ENCODE measurements at regions not wholly inside any gene's neighbourhood (a gene's known extent, or its start where the extent isn't known, plus 50 kb on each side); places are given as distances from the start of the nearest gene placed in this dataset.
A peak's percentile ranks its signal among the peaks of the same experiment; 100 is the strongest.

- Mint-ChIP-seq H3K4me3 (peak overlapping the region; percentile 39), H3K36me3 (peaks cover 3% of the 10 kb centered on the region), H3K4me1 (ENCODE audit: unreplicated experiment) (peaks cover 40% of the 10 kb centered on the region)
Observed at GRCh38 chr21:16568244-16568643, 838.5 kb downstream of the USP25 start.

GRCh38 chr21:16568661-16569060 is 838.9 kb downstream of the USP25 start:
- DNase-seq (ENCODE audit: extremely low spot score, unreplicated experiment): no peak
- Mint-ChIP-seq H3K4me1 (ENCODE audit: unreplicated experiment) (peaks cover 41% of the 10 kb centered on the region), H3K36me3 (peaks cover 4% of the 10 kb centered on the region), H3K27ac (peak overlapping the region; percentile 24), H3K9me3 (no peaks in the 10 kb centered on the region), H3K27me3 (no peaks in the 10 kb centered on the region), H3K4me3 (peak overlapping the region; percentile 39)
- no peak for TF ChIP-seq CTCF (conservative IDR thresholded peaks at IDR 0.05)

More at GRCh38 chr21:16568244-16568643, 838.5 kb downstream of the USP25 start:
- no peak for TF ChIP-seq CTCF (conservative IDR thresholded peaks at IDR 0.05)
- H3K27me3 Mint-ChIP-seq: no peaks in the 10 kb centered on the region
- no peak for DNase-seq (ENCODE audit: extremely low spot score, unreplicated experiment)
- no peaks in the 10 kb centered on the region for H3K9me3 Mint-ChIP-seq
- peak overlapping the region; percentile 24 for H3K27ac Mint-ChIP-seq

- Mint-ChIP-seq H3K27me3 (no peaks in the 10 kb centered on the region), H3K4me1 (ENCODE audit: unreplicated experiment) (peaks cover 40% of the 10 kb centered on the region), H3K36me3 (peaks cover 6% of the 10 kb centered on the region), H3K4me3 (no peak overlapping the region), H3K9me3 (peaks cover under 1% of the 10 kb centered on the region), H3K27ac (no peak overlapping the region)
- DNase-seq (ENCODE audit: extremely low spot score, unreplicated experiment): no peak
- no peak for TF ChIP-seq CTCF (conservative IDR thresholded peaks at IDR 0.05)
Observed at GRCh38 chr21:16569679-16570078, 839.9 kb downstream of the USP25 start.

GRCh38 chr21:16570171-16570570 is 840.4 kb downstream of the USP25 start:
- Mint-ChIP-seq H3K4me3 (no peak overlapping the region), H3K27me3 (no peaks in the 10 kb centered on the region), H3K27ac (no peak overlapping the region), H3K4me1 (ENCODE audit: unreplicated experiment) (peaks cover 40% of the 10 kb centered on the region), H3K9me3 (peaks cover 4% of the 10 kb centered on the region), H3K36me3 (peaks cover 10% of the 10 kb centered on the region)
- TF ChIP-seq CTCF (conservative IDR thresholded peaks at IDR 0.05): no peak
- no peak for DNase-seq (ENCODE audit: extremely low spot score, unreplicated experiment)

- H3K4me3 Mint-ChIP-seq: no peak overlapping the region
- H3K36me3 Mint-ChIP-seq: peaks cover 10% of the 10 kb centered on the region
- H3K4me1 Mint-ChIP-seq (ENCODE audit: unreplicated experiment): peaks cover 40% of the 10 kb centered on the region
- no peak overlapping the region for H3K27ac Mint-ChIP-seq
- peaks cover 4% of the 10 kb centered on the region for H3K9me3 Mint-ChIP-seq
- H3K27me3 Mint-ChIP-seq: no peaks in the 10 kb centered on the region
- DNase-seq (ENCODE audit: extremely low spot score, unreplicated experiment): no peak
- no peak for TF ChIP-seq CTCF (conservative IDR thresholded peaks at IDR 0.05)
Observed at GRCh38 chr21:16570856-16571255, 841.1 kb downstream of the USP25 start.

GRCh38 chr21:16571594-16571993 is 841.8 kb downstream of the USP25 start:
- peaks cover 13% of the 10 kb centered on the region for H3K36me3 Mint-ChIP-seq
- H3K9me3 Mint-ChIP-seq: peaks cover 4% of the 10 kb centered on the region
- no peak for DNase-seq (ENCODE audit: extremely low spot score, unreplicated experiment)
- no peak overlapping the region for H3K4me3 Mint-ChIP-seq
- no peak for TF ChIP-seq CTCF (conservative IDR thresholded peaks at IDR 0.05)
- no peaks in the 10 kb centered on the region for H3K27me3 Mint-ChIP-seq
- H3K4me1 Mint-ChIP-seq (ENCODE audit: unreplicated experiment): peaks cover 38% of the 10 kb centered on the region
- H3K27ac Mint-ChIP-seq: no peak overlapping the region

Measured in type B pancreatic cell (in vitro differentiated cells).